Left renal cortex interstitium (tissue), 4 donors: ENCODE measurements at regions not wholly inside any gene's neighbourhood (a gene's known extent, or its start where the extent isn't known, plus 50 kb on each side); places are given as distances from the start of the nearest gene placed in this dataset.

Source experiments
- DNase-seq, 4 donors: peaks; one replicate each; pipeline ENCODE4 v3.0.0-alpha.2; 2013; ENCODE audit warnings: low read depth in 4 of 4, low spot score in 2 of 4, missing footprints in 1 of 4

GRCh38 chr2:9137379-9138150, 69.0 kb upstream of the ASAP2 start:
- DNase-seq = no peak

- no peak for DNase-seq
These were observed 70.6 kb upstream of the ASAP2 start for GRCh38 chr2:9135822-9136558.

- DNase-seq = no peak
These were observed 79.3 kb upstream of the ASAP2 start for GRCh38 chr2:9127316-9127715.

GRCh38 chr2:9126540-9126939, 80.1 kb upstream of the ASAP2 start:
- DNase-seq = no peak

DNA sequence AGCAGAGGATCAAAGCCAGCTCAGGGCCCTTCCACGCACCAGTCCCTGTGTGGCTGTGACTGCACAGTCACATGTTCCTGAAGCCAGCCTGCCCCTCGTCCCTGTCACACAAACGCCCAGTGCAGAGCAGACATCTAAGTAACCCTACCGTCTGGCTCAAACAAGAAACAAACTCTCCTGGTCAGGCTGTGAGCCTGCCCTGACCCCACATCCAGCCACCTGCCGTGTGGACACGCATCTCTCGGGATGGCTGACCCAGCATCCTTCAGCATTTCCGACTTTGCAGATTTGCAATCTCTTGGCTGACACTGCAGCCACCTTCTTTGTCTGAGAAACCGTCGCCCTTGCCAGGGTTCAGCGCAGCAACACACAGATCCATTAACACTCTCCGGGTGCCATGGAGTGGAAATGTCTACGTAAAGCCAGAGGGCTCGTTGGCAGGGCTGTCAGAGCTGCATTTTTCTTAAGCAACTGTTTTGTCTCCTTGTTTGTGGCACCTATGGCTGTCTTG, 82.3 kb upstream of the ASAP2 start:
- no peak for DNase-seq

DNA sequence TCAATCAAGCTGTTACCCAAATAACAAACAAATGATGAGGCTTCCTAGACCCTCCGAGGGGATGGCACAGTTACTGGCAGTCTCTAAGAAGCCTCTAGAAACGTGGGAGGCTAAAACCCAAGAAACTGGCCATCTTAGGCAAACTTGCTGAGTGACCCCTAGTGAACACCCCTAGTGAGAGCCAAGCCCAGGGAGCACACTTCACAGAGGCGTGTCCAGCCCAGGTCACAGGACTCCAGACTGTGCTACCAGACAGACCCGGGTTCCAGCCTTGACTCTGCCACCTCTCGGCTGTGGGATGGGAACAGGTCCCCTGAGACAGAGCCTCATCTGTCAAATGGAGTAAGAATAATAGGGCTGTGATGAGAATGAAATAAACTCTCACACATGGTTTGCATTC, 83.5 kb upstream of the ASAP2 start:
- DNase-seq = no peak

- no peak for DNase-seq
These were observed 84.2 kb upstream of the ASAP2 start for GRCh38 chr2:9122367-9122766.

GRCh38 chr2:9118383-9118960, 88.1 kb upstream of the ASAP2 start:
- no peak for DNase-seq

- no peak for DNase-seq
These were observed 91.4 kb upstream of the ASAP2 start for GRCh38 chr2:9115229-9115628.

- no peak for DNase-seq
These were observed 92.2 kb upstream of the ASAP2 start for GRCh38 chr2:9114458-9114857.

DNA sequence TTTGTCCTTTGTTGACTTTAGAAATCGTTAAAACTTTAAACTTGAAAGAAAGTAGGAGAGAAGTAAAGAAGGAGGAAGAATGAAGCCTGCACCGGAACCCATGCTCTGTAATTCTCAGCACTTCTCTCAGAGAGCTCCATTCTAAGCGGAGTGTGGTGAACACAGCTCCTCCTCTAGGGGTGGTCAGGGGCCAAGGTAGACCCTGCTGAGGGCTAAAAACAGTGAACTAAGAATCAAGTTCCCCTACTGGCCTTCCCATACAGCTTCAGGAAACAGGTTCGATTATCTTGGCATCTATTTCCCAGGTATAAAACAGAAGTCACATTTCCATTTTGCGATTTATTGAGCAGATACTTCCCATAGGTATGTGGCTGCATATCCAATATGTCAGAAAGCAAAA, 92.7 kb upstream of the ASAP2 start:
- no peak for DNase-seq

DNA sequence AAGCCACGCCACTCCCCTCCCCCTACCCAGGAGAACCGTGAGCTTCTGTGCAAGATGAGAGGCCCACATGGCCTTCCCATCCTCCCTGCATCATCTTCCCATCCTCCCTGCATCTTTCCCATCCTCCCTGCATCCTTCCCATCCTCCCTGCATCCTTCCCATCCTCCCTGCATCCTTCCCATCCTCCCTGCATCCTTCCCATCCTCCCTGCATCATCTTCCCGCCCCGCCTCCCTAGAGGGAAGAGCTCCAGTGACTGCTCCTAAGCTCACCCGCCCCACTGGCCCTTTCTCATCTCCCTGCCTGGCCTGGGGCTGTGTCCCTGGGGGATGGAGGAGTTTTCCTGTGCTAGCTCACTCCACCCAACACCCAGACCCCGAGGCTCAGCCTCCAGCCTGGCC, 93.3 kb upstream of the ASAP2 start:
- DNase-seq = no peak

- DNase-seq = no peak
These were observed 94.4 kb upstream of the ASAP2 start for GRCh38 chr2:9112079-9112721.

DNA sequence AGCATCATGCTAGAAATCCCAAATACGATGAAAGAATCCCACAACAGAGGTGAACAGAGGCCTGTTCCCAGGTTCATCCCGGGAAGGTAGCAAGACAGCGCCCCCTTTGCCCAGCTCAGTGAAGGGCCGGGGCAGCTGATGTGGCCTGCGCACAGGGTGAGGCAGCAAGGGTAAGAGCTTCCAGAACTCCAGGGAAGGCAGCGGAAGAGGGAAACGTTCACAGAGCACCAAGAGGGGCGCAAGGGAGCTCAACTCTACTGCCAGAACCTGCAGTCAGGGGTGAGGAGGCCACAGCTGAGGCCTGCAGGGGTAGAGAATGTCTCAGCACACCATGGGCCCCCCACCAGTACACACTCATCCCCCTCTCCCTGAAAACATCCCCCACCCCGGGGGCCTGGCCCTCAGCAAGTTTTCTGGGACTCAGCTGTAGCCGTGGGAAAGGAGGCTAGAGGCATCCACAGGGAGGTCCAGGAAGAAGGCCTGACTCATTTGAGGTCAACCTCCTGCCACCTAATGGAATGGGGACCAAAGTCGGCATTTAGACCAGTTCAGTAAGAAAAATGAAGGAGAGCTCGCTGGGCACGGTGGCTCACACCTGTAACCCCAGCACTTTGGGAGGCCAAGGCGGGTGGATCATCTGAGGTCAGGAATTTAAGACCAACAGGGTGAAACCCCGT, 95.6 kb upstream of the ASAP2 start:
- no peak for DNase-seq

DNA sequence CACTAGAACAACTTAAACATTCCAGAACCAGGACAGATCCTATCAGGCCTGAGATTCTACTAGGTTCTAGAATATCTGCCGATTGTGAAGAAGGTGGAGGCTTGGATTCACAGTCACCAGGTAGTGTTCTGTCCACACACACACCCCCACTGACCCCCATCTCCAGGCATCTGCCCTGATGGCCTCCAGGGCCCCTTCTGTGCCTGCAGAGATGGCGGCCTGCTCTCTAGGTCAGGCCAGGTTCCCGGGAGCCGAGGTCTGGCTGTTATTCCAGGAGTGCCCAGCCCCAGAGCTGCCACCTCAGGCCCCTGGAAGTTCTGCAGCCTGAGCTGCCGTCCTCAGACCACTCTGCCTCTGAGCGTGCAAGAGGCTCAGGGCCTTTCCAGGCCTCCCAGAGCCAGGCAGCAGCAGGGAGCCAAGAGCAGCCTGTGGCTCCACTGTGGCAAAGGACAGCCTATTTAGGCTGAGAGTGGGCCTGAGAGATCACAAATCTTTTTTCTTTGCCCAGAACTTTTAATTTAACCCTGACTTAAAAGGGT, 96.2 kb upstream of the ASAP2 start:
- DNase-seq = no peak

GRCh38 chr2:9109871-9110270, 96.7 kb upstream of the ASAP2 start:
- DNase-seq = no peak

GRCh38 chr2:9108210-9108967, 98.2 kb upstream of the ASAP2 start:
- no peak for DNase-seq

DNA sequence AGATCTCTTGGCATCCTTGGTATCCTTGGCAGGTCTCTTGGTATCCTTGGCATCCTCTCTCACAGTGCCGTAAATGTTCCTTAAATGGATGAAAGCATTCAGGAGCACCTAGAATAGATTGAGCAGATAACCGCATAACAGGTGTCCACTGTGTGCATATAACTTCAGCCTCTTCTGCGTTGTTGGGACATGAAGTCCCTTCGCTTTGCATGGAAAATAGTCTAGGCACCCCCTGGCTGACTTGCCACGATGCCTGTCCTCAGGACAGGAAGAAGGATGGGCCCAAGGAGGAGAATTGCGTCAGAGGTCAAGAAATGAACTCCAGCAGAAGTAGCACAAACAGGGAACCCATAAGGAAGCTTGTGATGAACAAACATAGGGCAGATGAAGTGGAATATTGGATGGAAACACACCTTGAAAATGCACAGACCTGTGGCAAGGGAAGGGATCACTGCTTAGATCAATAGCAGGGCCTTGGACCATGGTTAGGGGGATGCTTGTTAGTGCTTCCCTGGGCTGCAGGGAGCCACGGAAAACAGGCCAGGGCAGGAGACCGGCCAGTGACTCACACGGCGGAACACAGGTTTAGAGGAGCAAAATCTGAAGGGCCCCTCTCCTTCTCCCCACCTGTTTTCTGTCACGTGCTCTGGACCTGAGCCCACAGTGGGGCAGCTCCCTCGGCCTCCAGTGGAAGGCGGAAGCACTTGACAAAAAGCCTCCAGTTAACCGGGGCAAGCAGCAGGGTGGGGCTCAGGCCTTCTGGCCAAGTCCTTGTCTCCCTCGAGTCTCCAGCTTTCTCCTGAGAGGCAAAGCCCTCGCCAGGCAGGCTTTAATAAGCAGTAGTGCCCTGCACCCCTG, 99.2 kb upstream of the ASAP2 start:
- no peak for DNase-seq
